HEK293 (cell line): ENCODE measurements at regions not wholly inside any gene's neighbourhood (a gene's known extent, or its start where the extent isn't known, plus 50 kb on each side); places are given as distances from the start of the nearest gene placed in this dataset.

ENCODE experiments used
- CTCF ChIP-seq: fragments of 450-650 bp; formaldehyde crosslinking; IDR thresholded peaks from 2 replicates; pipeline ENCODE4 v1.5.1; 2016; ENCODE audit warnings: missing biosample characterization, missing genetic modification characterization
- TCF7L2 ChIP-seq: IDR thresholded peaks from 2 replicates; pipeline ENCODE4 v1.6.1; 2011; ENCODE audit warnings: low read depth, mild to moderate bottlenecking, inconsistent platforms, low read length, moderate library complexity, borderline replicate concordance
- ZNF292 ChIP-seq: fragments of 450-650 bp; formaldehyde crosslinking; IDR thresholded peaks from 2 replicates; pipeline ENCODE4 v1.5.1; 2016; ENCODE audit warnings: low read depth, missing biosample characterization, missing genetic modification characterization, borderline replicate concordance
- ZNF792 ChIP-seq: fragments of 450-650 bp; formaldehyde crosslinking; IDR thresholded peaks from 2 replicates; pipeline ENCODE4 v1.5.1; 2016; ENCODE audit warnings: missing biosample characterization, missing genetic modification characterization
- ZSCAN23 ChIP-seq: fragments of 450-650 bp; formaldehyde crosslinking; IDR thresholded peaks from 2 replicates; pipeline ENCODE4 v1.5.1; 2016; ENCODE audit warnings: missing biosample characterization, missing genetic modification characterization

GRCh38 chr2:215602997-215603396, 167.1 kb upstream of the FN1 start:
- TF ChIP-seq CTCF (tag by site-specific recombination) (no peak), TCF7L2 (no peak), ZSCAN23 (tag by site-specific recombination) (no peak), ZNF292 (no peak), ZNF792 (no peak)
